Peyer's patch (tissue), 4 donors: ENCODE measurements at regions not wholly inside any gene's neighbourhood (a gene's known extent, or its start where the extent isn't known, plus 50 kb on each side); places are given as distances from the start of the nearest gene placed in this dataset.
"Not testable (repeated sequence)": the region's sequence is repeated elsewhere in the genome, so short reads cannot be mapped to it uniquely, and the experiment has no call there.

ENCODE experiments used
- CTCF ChIP-seq, 6 experiments: fragments of 450-650 bp in 4 of 6; fragments of 200-600 bp in 2 of 6; sonication (generic) in 1 of 6; IDR thresholded peaks; one replicate each; pipeline ENCODE4 v1.5.1; 2017 to 2019; ENCODE audit warnings: antibody characterized with exemption in 6 of 6, mild to moderate bottlenecking in 3 of 6, moderate library complexity in 1 of 6
- POLR2A ChIP-seq, 2 donors: fragments of 450-650 bp; IDR thresholded peaks; one replicate each; pipeline ENCODE4 v1.5.1; 2017; ENCODE audit warnings: antibody characterized with exemption in 2 of 2, mild to moderate bottlenecking in 2 of 2, moderate library complexity in 2 of 2

GRCh38 chr6:81256223-81256622 is 496.3 kb downstream of the TENT5A start:
- not testable (repeated sequence) for TF ChIP-seq CTCF, POLR2A (IDR thresholded peaks at IDR 0.05)
